ENCODE measurements at regions not wholly inside any gene's neighbourhood (a gene's known extent, or its start where the extent isn't known, plus 50 kb on each side); places are given as distances from the start of the nearest gene placed in this dataset.
A peak's percentile ranks its signal among the peaks of the same experiment; 100 is the strongest.

- POLR2A ChIA-PET = interaction anchor here (0.8 kb wide), 1 partner anchor 135 kb away, joined by 4 read pairs; no protein-coding TSS in a partner anchor
- Mint-ChIP-seq H3K4me3 (peak overlapping the region; percentile 5), H3K4me1 (peaks cover 27% of the 10 kb centered on the region), H3K27ac (peak overlapping the region; percentile 46), H3K9me3 (no peaks in the 10 kb centered on the region), H3K36me3 (no peaks in the 10 kb centered on the region), H3K27me3 (no peaks in the 10 kb centered on the region)
- ATAC-seq (ENCODE audit: low read depth) (peak; percentile 92), DNase-seq (peak; percentile 50)
Observed at GRCh38 chr2:30366199-30366691, 80.8 kb upstream of the LCLAT1 start.

DNA sequence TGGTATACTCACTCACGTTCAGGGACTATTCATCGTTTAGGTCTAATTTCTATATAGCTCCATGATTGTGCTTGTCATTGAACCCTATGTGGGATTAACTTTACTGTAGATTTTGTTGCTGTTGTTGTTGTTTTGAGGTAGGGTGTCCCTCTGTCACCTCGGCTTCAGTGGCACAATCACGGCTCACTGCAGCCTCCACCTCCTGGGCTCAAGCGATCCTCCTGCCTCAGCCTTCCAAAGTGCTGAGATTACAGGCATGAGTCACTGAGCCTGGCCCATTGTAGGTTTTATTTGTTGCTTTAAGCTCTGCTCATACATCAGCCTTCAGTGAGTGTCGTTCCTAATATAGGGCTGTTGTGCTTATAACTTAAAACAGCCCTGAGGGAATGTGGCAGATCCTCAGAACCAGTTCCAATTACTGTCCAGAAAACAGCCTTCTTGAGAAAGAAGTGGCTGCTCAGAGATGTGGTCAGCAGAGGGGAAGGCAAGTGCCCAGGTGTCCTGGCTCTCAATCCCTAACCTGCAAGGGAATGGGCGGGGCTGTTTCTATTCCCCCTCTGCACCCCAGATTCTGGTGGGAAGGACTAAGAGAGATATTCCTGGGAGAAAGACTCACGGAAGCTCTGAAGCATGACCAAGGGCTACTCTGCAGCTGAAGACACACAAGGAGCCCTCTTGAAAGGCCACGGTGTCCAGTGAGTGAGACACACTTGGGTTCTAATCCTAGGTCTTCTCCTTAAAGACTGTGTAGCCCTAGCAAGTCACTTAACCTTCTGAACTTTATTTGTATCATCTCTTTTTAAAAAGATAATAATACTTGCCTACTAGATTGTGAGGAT lies 79.6 kb upstream of the LCLAT1 start:
- no peaks in the 10 kb centered on the region for H3K36me3 Mint-ChIP-seq
- ATAC-seq (ENCODE audit: low read depth) (no peak), DNase-seq (no peak)
- no peaks in the 10 kb centered on the region for H3K27me3 Mint-ChIP-seq
- H3K9me3 Mint-ChIP-seq = no peaks in the 10 kb centered on the region
- H3K4me3 Mint-ChIP-seq = no peak overlapping the region
- POLR2A ChIA-PET = no interaction called here
- H3K27ac Mint-ChIP-seq = no peak overlapping the region
- peaks cover 17% of the 10 kb centered on the region for H3K4me1 Mint-ChIP-seq

DNA sequence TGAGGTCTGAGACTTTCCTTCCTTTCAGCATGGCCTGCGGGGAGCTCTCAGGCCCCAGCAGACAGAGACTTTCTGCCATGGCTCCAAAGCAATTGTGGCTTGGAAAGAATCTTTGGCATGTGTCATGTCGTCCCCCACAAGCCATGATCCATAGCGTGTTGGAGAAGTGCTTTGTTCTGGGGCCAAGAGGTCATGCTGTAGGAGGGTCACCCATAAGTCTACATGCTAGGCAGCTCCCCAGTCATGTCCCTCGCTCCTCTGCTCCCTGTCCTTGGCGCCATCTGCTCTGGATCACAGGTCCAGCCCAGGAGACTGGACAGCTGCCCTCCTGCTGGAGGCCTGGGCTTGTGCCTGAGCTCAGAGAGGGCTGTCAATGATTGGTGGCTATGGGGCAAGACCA lies 78.8 kb upstream of the LCLAT1 start:
- no peak overlapping the region for H3K4me3 Mint-ChIP-seq
- H3K9me3 Mint-ChIP-seq = no peaks in the 10 kb centered on the region
- H3K4me1 Mint-ChIP-seq = peaks cover 15% of the 10 kb centered on the region
- no peaks in the 10 kb centered on the region for H3K27me3 Mint-ChIP-seq
- no peak overlapping the region for H3K27ac Mint-ChIP-seq
- DNase-seq (no peak), ATAC-seq (ENCODE audit: low read depth) (no peak)
- POLR2A ChIA-PET = no interaction called here
- no peaks in the 10 kb centered on the region for H3K36me3 Mint-ChIP-seq

DNA sequence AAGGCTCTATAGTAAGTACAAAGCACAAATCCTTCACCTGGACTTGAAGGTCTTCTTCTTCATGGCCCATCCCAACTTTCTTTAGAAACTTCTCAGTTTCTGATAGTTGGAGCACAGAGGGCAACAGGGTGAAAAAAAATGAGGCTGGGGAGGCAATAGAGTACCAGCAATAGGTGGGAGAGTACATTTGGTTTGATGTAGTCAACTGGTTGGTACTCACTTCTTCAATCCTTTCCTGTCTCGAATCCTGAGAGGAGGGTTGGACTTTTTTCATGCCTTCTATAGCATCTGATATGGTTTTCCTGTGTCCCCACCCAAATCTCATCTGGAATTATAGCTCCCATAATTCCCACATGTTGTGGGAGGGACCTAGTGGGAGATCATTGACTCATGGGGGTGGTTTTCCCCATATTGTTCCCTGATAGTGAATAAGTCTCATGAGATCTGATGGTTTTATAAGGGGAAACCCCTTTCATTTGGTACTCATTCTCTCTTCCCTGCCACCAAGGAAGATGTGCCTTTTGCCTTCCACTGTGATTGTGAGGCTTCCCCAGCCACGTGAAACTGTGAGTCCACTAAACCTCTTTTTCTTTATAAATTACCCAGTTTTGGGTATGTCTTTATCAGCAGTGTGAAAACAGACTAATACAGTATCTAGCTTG lies 75.9 kb upstream of the LCLAT1 start:
- Mint-ChIP-seq H3K9me3 (no peaks in the 10 kb centered on the region), H3K27ac (no peak overlapping the region), H3K27me3 (no peaks in the 10 kb centered on the region), H3K4me3 (no peak overlapping the region), H3K36me3 (no peaks in the 10 kb centered on the region), H3K4me1 (peaks cover 10% of the 10 kb centered on the region)
- POLR2A ChIA-PET = no interaction called here
- no peak for DNase-seq
- no peak for ATAC-seq (ENCODE audit: low read depth)

GRCh38 chr2:30371772-30372373 lies 75.2 kb upstream of the LCLAT1 start:
- Mint-ChIP-seq H3K9me3 (no peaks in the 10 kb centered on the region), H3K27ac (no peak overlapping the region), H3K4me3 (no peak overlapping the region), H3K36me3 (no peaks in the 10 kb centered on the region), H3K27me3 (no peaks in the 10 kb centered on the region), H3K4me1 (peaks cover 3% of the 10 kb centered on the region)
- no peak for DNase-seq
- ATAC-seq (ENCODE audit: low read depth) = no peak
- POLR2A ChIA-PET = no interaction called here

GRCh38 chr2:30372826-30373225 lies 74.2 kb upstream of the LCLAT1 start:
- no peaks in the 10 kb centered on the region for H3K27me3 Mint-ChIP-seq
- POLR2A ChIA-PET = interaction anchor here (0.7 kb wide), 2 partner anchors 51 to 226 kb away, joined by 3 to 7 read pairs; partner anchors contain the start of gene YPEL5
- no peak overlapping the region for H3K4me3 Mint-ChIP-seq
- no peak overlapping the region for H3K27ac Mint-ChIP-seq
- DNase-seq = no peak
- peaks cover 2% of the 10 kb centered on the region for H3K4me1 Mint-ChIP-seq
- H3K36me3 Mint-ChIP-seq = no peaks in the 10 kb centered on the region
- H3K9me3 Mint-ChIP-seq = no peaks in the 10 kb centered on the region
- no peak for ATAC-seq (ENCODE audit: low read depth)

- ATAC-seq (ENCODE audit: low read depth) (no peak), DNase-seq (no peak)
- Mint-ChIP-seq H3K4me1 (peaks cover 2% of the 10 kb centered on the region), H3K27me3 (no peaks in the 10 kb centered on the region), H3K9me3 (no peaks in the 10 kb centered on the region), H3K27ac (no peak overlapping the region), H3K36me3 (no peaks in the 10 kb centered on the region), H3K4me3 (no peak overlapping the region)
- POLR2A ChIA-PET = no interaction called here
Observed at GRCh38 chr2:30373881-30374302, 73.2 kb upstream of the LCLAT1 start.

DNA sequence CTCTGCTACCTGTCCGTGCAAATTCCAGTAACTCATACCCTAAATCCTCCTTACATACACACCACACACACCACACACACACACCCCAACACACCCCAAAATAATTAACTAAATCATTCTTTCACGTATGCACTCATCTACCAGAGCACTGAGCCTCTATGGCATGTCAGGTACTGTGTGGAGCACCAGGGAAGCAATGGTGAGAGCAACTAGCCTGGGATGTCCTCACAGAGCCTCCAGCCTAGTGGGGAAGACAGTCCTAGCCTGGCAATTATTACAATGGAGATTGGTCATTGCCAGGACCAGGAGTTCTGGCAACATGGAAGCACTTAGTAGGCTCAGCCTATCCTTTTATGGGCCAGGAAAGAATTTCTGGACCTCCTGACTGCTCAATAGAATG lies 72.7 kb upstream of the LCLAT1 start:
- ATAC-seq (ENCODE audit: low read depth) (no peak), DNase-seq (no peak)
- no peaks in the 10 kb centered on the region for H3K36me3 Mint-ChIP-seq
- peaks cover 2% of the 10 kb centered on the region for H3K4me1 Mint-ChIP-seq
- POLR2A ChIA-PET = no interaction called here
- no peaks in the 10 kb centered on the region for H3K9me3 Mint-ChIP-seq
- H3K27me3 Mint-ChIP-seq = no peaks in the 10 kb centered on the region
- no peak overlapping the region for H3K27ac Mint-ChIP-seq
- no peak overlapping the region for H3K4me3 Mint-ChIP-seq

- Mint-ChIP-seq H3K27me3 (no peaks in the 10 kb centered on the region), H3K9me3 (no peaks in the 10 kb centered on the region), H3K36me3 (peaks cover 1% of the 10 kb centered on the region), H3K4me3 (no peak overlapping the region), H3K4me1 (peaks cover 2% of the 10 kb centered on the region), H3K27ac (no peak overlapping the region)
- POLR2A ChIA-PET = no interaction called here
- ATAC-seq (ENCODE audit: low read depth) (no peak), DNase-seq (no peak)
Observed at GRCh38 chr2:30375915-30376314, 71.1 kb upstream of the LCLAT1 start.

DNA sequence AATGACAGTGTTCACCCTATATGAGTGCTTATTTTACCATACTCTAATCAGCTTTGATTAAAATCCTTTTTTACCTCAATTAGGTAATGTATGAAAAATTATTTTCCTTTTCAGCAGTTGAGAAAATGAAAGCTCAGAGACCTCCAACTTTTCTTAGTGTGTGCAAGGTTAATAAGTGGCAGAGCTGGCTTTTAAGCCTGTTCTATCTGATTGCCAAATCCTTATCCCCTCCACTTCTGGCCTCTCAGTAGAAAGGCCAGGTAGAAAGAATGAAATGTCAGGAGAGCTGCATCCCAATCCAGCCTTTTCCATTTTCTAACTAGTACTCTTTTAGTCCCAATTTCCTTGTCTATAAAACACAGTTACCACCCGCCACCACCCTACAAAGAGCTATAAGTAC lies 67.6 kb upstream of the LCLAT1 start:
- Mint-ChIP-seq H3K9me3 (no peaks in the 10 kb centered on the region), H3K27ac (no peak overlapping the region), H3K4me1 (no peaks in the 10 kb centered on the region), H3K4me3 (no peak overlapping the region), H3K36me3 (peaks cover 1% of the 10 kb centered on the region), H3K27me3 (peaks cover 12% of the 10 kb centered on the region)
- DNase-seq (no peak), ATAC-seq (ENCODE audit: low read depth) (no peak)
- POLR2A ChIA-PET = no interaction called here

GRCh38 chr2:30380824-30381223 lies 66.2 kb upstream of the LCLAT1 start:
- Mint-ChIP-seq H3K9me3 (no peaks in the 10 kb centered on the region), H3K4me3 (no peak overlapping the region), H3K4me1 (no peaks in the 10 kb centered on the region), H3K36me3 (peaks cover 1% of the 10 kb centered on the region), H3K27me3 (peaks cover 14% of the 10 kb centered on the region), H3K27ac (no peak overlapping the region)
- DNase-seq (no peak), ATAC-seq (ENCODE audit: low read depth) (no peak)
- POLR2A ChIA-PET = no interaction called here

DNA sequence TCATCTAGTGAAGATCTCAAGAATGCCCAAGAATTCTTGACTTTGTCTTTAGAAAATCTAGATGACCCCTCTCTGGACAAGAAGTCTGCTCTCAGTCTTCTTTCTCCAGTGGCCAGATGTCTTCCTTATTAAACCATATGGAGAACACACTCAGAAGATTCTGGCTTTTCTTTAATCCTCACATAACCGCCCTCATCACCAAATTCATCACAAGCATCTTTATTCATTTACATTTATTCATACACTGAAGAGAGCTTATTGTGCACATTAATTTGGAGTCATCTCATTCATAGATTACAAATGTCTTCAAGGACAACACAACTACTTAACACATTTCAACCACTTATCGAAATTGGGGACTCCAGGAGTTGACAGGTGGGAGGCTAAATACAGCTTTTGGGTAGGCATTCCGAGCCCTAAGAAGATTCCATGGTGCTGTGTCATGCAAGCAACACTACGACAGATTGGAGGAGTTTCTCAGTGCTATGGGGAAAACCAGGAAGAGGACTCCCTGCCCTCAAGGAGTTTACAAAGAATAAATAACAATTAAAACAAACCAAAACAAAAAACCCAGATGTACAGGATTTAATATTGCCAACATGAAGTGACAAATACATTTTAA lies 64.8 kb upstream of the LCLAT1 start:
- no peak for ATAC-seq (ENCODE audit: low read depth)
- H3K27ac Mint-ChIP-seq = no peak overlapping the region
- peaks cover 14% of the 10 kb centered on the region for H3K27me3 Mint-ChIP-seq
- no peaks in the 10 kb centered on the region for H3K9me3 Mint-ChIP-seq
- H3K4me3 Mint-ChIP-seq = no peak overlapping the region
- no peaks in the 10 kb centered on the region for H3K4me1 Mint-ChIP-seq
- POLR2A ChIA-PET = no interaction called here
- DNase-seq = no peak
- peaks cover 1% of the 10 kb centered on the region for H3K36me3 Mint-ChIP-seq

GRCh38 chr2:30382995-30383394 lies 64.1 kb upstream of the LCLAT1 start:
- Mint-ChIP-seq H3K27ac (no peak overlapping the region), H3K9me3 (no peaks in the 10 kb centered on the region), H3K4me1 (no peaks in the 10 kb centered on the region), H3K4me3 (no peak overlapping the region), H3K27me3 (peaks cover 14% of the 10 kb centered on the region), H3K36me3 (peaks cover 1% of the 10 kb centered on the region)
- ATAC-seq (ENCODE audit: low read depth) (no peak), DNase-seq (no peak)
- POLR2A ChIA-PET = no interaction called here

Measured in activated naive CD8-positive, alpha-beta T cell treated with anti-CD3 and anti-CD28 coated beads, Interleukin-2, amount 10 ng/mL, durations not matched to agents 7 days and 5 days (primary cell).